Duodenal mucosa (tissue), 2 donors: ENCODE measurements at regions not wholly inside any gene's neighbourhood (a gene's known extent, or its start where the extent isn't known, plus 50 kb on each side); places are given as distances from the start of the nearest gene placed in this dataset.
"Not testable (repeated sequence)": the region's sequence is repeated elsewhere in the genome, so short reads cannot be mapped to it uniquely, and the experiment has no call there.

Experiments used
- H3K27ac ChIP-seq: one replicate; pipeline ENCODE4 v1.7.0; 2013; ENCODE audit warnings: low read depth, low read length
- H3K27me3 ChIP-seq, 2 donors: one replicate each; pipeline ENCODE4 v1.7.0; 2013; ENCODE audit warnings: low read length in 2 of 2, control low read depth in 1 of 2; ENCODE audit not compliant: insufficient read depth in 2 of 2, control insufficient read depth in 1 of 2
- H3K36me3 ChIP-seq, 2 donors: one replicate each; pipeline ENCODE4 v1.7.0; 2013; ENCODE audit warnings: low read length in 2 of 2, control low read depth in 1 of 2; ENCODE audit not compliant: insufficient read depth in 2 of 2, control insufficient read depth in 1 of 2
- H3K4me1 ChIP-seq, 2 donors: one replicate each; pipeline ENCODE4 v1.7.0; 2013; ENCODE audit warnings: low read length in 2 of 2, control low read depth in 1 of 2; ENCODE audit not compliant: insufficient read depth in 2 of 2, control insufficient read depth in 1 of 2
- H3K4me3 ChIP-seq, 2 donors: one replicate each; pipeline ENCODE4 v1.7.0; 2013; ENCODE audit warnings: low read length in 2 of 2, low read depth in 1 of 2
- H3K9ac ChIP-seq, 2 donors: one replicate each; pipeline ENCODE4 v1.7.0; 2013; ENCODE audit warnings: low read length in 2 of 2, low read depth in 1 of 2
- H3K9me3 ChIP-seq, 2 donors: one replicate each; pipeline ENCODE4 v1.7.0; 2013; ENCODE audit warnings: low read length in 2 of 2, control low read depth in 1 of 2; ENCODE audit not compliant: control insufficient read depth in 1 of 2

DNA sequence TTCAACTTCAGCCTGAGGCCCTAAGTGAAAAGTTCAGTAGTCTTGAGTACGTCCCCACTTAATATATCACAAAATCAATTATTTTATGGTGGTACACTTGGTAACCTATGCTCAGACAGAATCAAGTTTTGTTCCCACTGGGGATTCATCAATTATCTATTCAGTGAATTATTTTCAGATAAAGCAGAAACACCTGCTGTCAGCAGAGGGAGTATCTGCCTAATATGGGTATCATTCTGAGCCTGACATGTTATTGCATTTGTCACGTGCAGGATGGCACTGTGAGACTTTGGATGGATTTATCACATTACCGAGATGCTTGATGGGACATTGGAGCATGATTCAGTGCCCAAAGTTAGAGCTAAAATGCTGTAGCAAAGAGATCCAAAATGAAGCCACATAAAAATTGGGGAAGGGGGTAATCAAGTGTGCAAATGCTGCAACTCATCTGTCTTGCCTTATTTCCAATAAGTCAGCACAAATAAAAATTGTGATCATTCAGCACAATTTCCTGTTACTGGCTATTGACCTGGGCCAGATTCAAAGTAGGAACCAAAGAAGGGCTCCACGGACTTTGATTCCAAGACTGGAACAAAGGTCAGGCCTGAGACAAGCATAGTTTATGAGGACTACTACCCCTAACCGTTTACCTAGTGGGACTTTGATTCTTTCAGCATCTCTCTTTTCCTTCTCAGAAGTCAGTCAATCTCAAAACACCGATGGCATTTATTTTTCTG, 657.6 kb downstream of the LMO4 start:
- Histone ChIP-seq H3K4me1 (peaks cover 0 to 11% of the 10 kb centered on the region in 2 donors), H3K36me3 (no peaks in the 10 kb centered on the region), H3K9ac (no peak overlapping the region), H3K27ac (no peak overlapping the region), H3K9me3 (no peaks in the 10 kb centered on the region), H3K4me3 (no peak overlapping the region), H3K27me3 (no peaks in the 10 kb centered on the region)

DNA sequence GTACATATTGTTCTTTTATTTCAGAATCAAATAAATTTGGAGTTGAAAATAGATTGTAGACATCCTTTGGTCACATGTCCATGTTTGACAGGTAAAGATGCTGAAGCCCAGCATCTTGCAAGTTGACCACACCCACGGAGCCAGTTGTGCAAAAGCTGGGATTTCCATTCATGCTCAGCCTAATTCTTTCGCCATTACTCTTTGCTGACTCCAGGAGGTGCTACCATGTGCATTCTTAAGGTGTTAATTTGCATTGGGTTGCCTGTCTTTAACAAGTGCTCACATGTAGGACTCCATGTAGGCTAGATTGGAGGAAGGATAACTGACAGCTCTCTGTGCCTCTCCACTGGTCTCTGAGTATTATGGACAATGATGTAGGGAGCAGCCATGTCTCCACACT, 660.7 kb downstream of the LMO4 start:
- Histone ChIP-seq H3K27ac (no peak overlapping the region), H3K9me3 (no peaks in the 10 kb centered on the region), H3K4me1 (peaks cover 0 to 11% of the 10 kb centered on the region in 2 donors), H3K9ac (no peak overlapping the region), H3K27me3 (no peaks in the 10 kb centered on the region), H3K36me3 (no peaks in the 10 kb centered on the region), H3K4me3 (no peak overlapping the region)

DNA sequence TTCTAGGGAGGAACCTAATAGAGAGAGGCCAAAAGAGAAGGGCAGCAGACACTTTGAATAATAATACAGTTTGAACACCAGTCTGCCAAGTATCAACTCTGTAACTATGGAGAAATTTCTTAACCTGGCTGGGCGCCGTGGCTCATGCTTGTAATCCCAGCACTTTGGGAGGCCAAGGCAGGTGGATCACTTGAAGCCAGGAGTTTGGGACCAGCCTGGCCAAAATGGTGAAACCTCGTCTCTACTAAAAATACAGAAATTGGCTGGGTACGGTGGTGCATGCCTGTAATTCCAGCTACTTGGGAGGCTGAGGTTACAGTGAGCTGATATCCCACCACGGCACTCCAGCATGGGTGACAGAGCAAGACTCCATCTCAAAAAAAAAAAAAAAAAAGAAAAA, 663.9 kb downstream of the LMO4 start:
- not testable (repeated sequence) for H3K36me3 ChIP-seq, H3K9ac ChIP-seq, H3K27me3 ChIP-seq

DNA sequence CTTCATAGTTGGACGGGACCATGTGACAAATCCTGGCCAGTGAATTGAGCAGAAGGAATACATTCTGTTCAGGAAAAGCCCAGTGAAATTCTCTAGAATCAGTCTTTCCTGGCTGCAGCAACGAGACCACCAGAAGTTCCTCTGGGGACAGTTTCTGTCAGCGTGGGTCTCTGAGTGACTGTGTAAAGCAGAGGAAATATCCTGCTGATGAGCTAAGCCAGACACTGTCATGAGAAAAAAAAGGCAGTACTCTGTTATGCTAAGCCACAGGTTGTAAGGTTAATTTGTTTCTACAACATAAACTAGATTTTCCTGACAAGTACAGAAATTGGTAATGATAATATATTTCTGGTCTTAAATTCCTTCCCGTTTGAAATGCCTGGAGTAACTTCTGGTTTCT, 664.4 kb downstream of the LMO4 start:
- Histone ChIP-seq H3K9ac (no peak overlapping the region), H3K4me1 (no peaks in the 10 kb centered on the region), H3K9me3 (no peaks in the 10 kb centered on the region), H3K27ac (no peak overlapping the region), H3K27me3 (no peaks in the 10 kb centered on the region), H3K36me3 (no peaks in the 10 kb centered on the region), H3K4me3 (no peak overlapping the region)

More for the DNA sequence above, 663.9 kb downstream of the LMO4 start:
- not testable (repeated sequence) for H3K4me3 ChIP-seq, H3K27ac ChIP-seq, H3K4me1 ChIP-seq, H3K9me3 ChIP-seq

DNA sequence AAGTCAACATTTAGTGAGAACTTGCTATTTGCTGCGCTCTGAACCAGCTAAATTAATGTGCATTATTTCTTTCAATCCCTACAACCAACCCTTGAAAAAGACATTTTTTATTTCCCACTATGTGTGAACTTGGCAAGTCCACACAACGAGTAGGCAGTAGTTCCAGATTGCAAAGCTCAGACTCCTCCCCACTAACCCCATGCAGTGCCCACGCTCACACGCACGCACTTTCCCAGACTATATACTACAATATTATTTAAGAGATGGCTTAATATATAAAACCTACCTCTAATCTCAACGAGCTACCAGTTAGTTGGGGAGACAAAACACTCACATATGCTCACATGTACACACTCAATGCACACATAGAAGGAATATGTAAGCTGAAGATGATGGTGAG, 671.2 kb downstream of the LMO4 start:
- H3K27me3 ChIP-seq: no peaks in the 10 kb centered on the region
- no peaks in the 10 kb centered on the region for H3K9me3 ChIP-seq
- H3K4me3 ChIP-seq: no peak overlapping the region
- no peaks in the 10 kb centered on the region for H3K4me1 ChIP-seq
- no peaks in the 10 kb centered on the region for H3K36me3 ChIP-seq
- no peak overlapping the region for H3K9ac ChIP-seq
- no peak overlapping the region for H3K27ac ChIP-seq

DNA sequence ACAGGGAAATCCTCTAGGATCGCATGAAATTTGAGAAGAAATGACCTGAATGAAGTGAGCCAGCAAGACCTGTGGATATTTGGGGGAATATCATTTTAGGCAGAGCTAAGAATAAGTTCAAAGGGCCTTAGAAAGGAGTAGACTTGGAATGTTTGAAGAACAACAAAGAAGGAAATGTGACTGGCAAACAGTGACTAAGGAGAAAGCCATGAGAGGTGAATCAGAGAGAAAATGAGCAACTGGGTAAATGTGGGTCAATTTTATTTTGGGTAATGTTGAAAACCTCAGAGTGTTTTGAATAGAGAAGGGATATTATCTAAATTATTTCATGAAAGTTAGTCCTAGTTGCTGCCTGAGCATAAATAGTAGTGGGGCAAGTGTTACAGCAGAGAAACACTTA, 672.8 kb downstream of the LMO4 start:
- no peaks in the 10 kb centered on the region for H3K4me1 ChIP-seq
- H3K4me3 ChIP-seq: no peak overlapping the region
- no peaks in the 10 kb centered on the region for H3K9me3 ChIP-seq
- no peaks in the 10 kb centered on the region for H3K36me3 ChIP-seq
- H3K9ac ChIP-seq: no peak overlapping the region
- H3K27me3 ChIP-seq: no peaks in the 10 kb centered on the region
- no peak overlapping the region for H3K27ac ChIP-seq

DNA sequence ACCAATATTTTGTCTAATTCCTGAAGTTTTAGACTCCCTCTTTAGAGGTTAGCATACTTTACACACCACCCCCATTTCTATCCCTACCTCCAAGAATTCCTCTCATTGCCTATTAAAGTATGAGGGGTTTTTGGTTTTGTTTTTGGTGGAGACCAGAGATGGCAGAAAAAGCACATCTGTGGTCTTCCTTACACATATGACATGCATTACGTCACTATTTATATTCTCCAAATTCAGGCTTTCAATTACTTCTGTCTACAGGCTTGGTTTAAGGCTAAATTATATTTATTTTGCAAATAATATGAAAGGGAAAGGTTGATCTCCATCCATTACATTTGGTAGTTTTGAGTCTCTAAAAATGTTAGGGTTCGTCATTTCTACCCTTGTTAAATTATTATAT, 674.6 kb downstream of the LMO4 start:
- Histone ChIP-seq H3K36me3 (no peaks in the 10 kb centered on the region), H3K9me3 (no peaks in the 10 kb centered on the region), H3K9ac (no peak overlapping the region), H3K4me1 (no peaks in the 10 kb centered on the region), H3K4me3 (no peak overlapping the region), H3K27me3 (no peaks in the 10 kb centered on the region), H3K27ac (no peak overlapping the region)

DNA sequence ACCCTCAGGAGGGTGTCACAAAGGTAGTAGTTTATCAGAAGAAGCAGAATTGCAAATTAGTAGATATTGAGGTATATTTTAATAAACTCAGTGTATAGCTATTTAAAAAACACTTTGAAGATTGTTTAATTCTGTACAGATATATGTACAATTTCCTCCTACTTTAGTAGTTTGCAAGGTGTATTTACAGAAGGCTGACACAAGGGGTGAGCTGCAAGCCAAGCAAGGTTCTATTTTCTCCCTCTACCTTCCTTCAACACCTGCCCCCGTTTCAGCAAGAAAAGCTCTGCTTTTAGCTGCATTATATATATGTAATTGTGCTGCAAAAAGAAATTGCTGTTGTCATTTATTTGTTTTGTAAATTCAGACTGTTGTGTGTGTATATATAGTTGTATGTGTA, 674.2 kb upstream of the PKN2 start:
- Histone ChIP-seq H3K27me3 (no peaks in the 10 kb centered on the region), H3K36me3 (no peaks in the 10 kb centered on the region), H3K9ac (no peak overlapping the region), H3K4me3 (no peak overlapping the region), H3K9me3 (no peaks in the 10 kb centered on the region), H3K27ac (no peak overlapping the region), H3K4me1 (peaks cover 0 to 7% of the 10 kb centered on the region in 2 donors)

DNA sequence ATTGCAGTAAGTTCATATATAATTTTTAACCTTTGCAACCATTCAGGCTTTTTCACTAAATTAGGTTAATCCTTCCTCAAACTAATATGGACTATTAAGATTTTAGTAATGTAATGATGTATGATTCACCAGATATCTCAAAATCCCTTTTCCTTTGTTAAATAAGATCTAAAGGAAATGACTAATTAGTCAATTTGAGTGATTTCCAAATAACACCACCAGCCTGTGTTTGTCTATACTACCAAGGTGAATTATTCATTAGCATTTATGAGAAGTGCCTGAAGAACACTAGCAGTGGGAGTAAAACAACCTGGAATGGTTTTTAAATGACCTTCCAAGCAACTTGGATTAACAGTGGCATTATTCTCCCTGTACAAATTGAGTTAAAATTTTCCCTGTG, 670.6 kb upstream of the PKN2 start:
- no peak overlapping the region for H3K9ac ChIP-seq
- no peak overlapping the region for H3K27ac ChIP-seq
- no peaks in the 10 kb centered on the region for H3K36me3 ChIP-seq
- H3K4me3 ChIP-seq: no peak overlapping the region
- H3K27me3 ChIP-seq: no peaks in the 10 kb centered on the region
- H3K9me3 ChIP-seq: no peaks in the 10 kb centered on the region
- H3K4me1 ChIP-seq: peaks cover 0 to 7% of the 10 kb centered on the region in 2 donors

DNA sequence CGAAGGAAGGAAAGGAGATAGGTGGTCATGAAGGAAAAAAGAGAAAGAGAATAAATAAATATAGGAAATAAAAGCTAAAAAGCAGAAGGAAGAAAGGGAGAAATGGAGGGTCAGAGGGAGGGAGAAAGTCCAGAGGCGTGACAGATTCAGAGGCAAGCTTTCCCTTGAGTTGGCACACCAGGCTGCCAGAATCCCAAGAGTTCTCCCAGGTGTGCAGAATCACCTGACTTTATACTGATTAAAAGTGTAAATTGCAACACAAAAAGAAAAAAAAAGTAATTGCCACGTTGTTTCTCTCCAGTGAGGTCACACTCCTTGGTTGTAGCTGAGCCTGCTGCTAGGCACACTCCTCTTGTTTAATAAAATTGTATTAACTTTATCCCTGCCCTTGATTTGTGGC, 669.9 kb upstream of the PKN2 start:
- no peak overlapping the region for H3K4me3 ChIP-seq
- H3K9me3 ChIP-seq: no peaks in the 10 kb centered on the region
- H3K27me3 ChIP-seq: no peaks in the 10 kb centered on the region
- H3K4me1 ChIP-seq: peaks cover 0 to 7% of the 10 kb centered on the region in 2 donors
- no peak overlapping the region for H3K27ac ChIP-seq
- no peak overlapping the region for H3K9ac ChIP-seq
- H3K36me3 ChIP-seq: no peaks in the 10 kb centered on the region

DNA sequence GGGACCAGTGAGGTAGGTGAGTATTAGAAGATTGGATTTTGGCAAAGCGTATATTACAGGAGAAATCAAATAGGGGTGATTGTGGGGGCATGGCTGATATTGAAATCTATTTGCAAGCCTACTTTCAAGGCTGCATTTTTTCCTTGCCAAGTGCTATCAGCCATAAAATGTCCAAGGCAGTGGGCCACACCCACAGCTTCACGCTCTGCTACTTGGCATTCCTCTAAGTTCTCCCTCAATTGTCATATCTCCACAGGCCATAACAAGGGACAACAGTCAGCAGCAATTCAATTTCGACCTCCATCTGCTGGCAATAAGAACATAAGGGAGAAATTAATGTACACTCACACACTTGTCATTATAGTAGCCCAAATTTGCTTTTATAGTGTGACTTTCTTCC, 667.1 kb upstream of the PKN2 start:
- H3K4me3 ChIP-seq: no peak overlapping the region
- H3K27ac ChIP-seq: no peak overlapping the region
- H3K9me3 ChIP-seq: no peaks in the 10 kb centered on the region
- H3K9ac ChIP-seq: no peak overlapping the region
- peaks cover 0 to 7% of the 10 kb centered on the region in 2 donors for H3K4me1 ChIP-seq
- H3K27me3 ChIP-seq: no peaks in the 10 kb centered on the region
- H3K36me3 ChIP-seq: no peaks in the 10 kb centered on the region
